ENCODE measurements at regions not wholly inside any gene's neighbourhood (a gene's known extent, or its start where the extent isn't known, plus 50 kb on each side); places are given as distances from the start of the nearest gene placed in this dataset.

- TF ChIP-seq, protein P1, sequence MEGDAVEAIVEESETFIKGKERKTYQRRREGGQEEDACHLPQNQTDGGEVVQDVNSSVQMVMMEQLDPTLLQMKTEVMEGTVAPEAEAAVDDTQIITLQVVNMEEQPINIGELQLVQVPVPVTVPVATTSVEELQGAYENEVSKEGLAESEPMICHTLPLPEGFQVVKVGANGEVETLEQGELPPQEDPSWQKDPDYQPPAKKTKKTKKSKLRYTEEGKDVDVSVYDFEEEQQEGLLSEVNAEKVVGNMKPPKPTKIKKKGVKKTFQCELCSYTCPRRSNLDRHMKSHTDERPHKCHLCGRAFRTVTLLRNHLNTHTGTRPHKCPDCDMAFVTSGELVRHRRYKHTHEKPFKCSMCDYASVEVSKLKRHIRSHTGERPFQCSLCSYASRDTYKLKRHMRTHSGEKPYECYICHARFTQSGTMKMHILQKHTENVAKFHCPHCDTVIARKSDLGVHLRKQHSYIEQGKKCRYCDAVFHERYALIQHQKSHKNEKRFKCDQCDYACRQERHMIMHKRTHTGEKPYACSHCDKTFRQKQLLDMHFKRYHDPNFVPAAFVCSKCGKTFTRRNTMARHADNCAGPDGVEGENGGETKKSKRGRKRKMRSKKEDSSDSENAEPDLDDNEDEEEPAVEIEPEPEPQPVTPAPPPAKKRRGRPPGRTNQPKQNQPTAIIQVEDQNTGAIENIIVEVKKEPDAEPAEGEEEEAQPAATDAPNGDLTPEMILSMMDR (IDR thresholded peaks at IDR 0.05) = no peak
- no peak for TF ChIP-seq POLR2A (IDR thresholded peaks at IDR 0.05)
Observed at GRCh38 chr17:83176623-83177583, 97.5 kb downstream of the METRNL start.

Data from vagina (tissue), 2 donors.